Peyer's patch (tissue), 4 donors: ENCODE measurements at regions not wholly inside any gene's neighbourhood (a gene's known extent, or its start where the extent isn't known, plus 50 kb on each side); places are given as distances from the start of the nearest gene placed in this dataset.

Source experiments
- CTCF ChIP-seq, 6 experiments: fragments of 450-650 bp in 4 of 6; fragments of 200-600 bp in 2 of 6; sonication (generic) in 1 of 6; IDR thresholded peaks; one replicate each; pipeline ENCODE4 v1.5.1; 2017 to 2019; ENCODE audit warnings: antibody characterized with exemption in 6 of 6, mild to moderate bottlenecking in 3 of 6, moderate library complexity in 1 of 6
- POLR2A ChIP-seq, 2 donors: fragments of 450-650 bp; IDR thresholded peaks; one replicate each; pipeline ENCODE4 v1.5.1; 2017; ENCODE audit warnings: antibody characterized with exemption in 2 of 2, mild to moderate bottlenecking in 2 of 2, moderate library complexity in 2 of 2

DNA sequence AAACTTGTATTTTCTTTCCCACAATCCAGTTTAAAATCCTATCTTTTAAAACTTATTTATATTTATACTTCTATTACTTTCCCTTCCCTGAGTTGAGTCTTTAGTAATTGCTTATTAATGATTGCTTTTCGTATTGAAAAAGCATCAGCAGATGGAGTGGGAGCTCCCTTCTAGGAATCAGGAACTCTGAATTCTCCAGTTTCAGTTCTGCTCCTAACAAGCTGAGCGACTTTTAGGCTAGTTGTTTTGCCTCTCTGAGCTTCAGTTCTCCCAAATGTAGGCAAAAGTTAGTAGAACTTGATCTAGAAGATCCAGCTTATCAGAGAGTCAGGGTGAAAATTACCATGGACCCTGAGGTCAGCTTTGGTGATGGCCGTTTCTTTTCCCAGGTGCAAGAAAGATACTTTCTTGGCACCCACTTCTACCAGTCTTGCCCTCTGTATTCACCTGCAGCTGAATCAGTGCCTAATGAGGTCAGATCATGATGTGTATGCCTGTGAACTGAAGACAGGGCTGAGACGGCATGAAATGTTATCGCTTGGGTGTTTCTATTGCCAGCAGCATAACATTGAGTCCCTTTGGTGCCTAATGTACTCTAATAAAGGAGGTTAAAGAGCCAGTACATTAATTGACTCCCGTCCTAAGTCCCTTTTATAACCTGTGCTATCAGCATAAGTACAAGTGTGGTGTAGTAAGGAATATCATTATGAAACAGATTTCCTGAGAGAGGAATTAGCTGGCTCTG lies 194.5 kb upstream of the TBC1D5 start:
- TF ChIP-seq POLR2A (IDR thresholded peaks at IDR 0.05) (no peak), CTCF (IDR thresholded peaks at IDR 0.05) (no peak)
